Limb (tissue), 2 donors: ENCODE measurements at regions not wholly inside any gene's neighbourhood (a gene's known extent, or its start where the extent isn't known, plus 50 kb on each side); places are given as distances from the start of the nearest gene placed in this dataset.
"Not testable (repeated sequence)": the region's sequence is repeated elsewhere in the genome, so short reads cannot be mapped to it uniquely, and the experiment has no call there.

Experiments
- DNase-seq, 2 donors: peaks; one replicate each; pipeline ENCODE4 v3.0.0-alpha.2; 2016; ENCODE audit errors: extremely low spot score in 2 of 2

DNA sequence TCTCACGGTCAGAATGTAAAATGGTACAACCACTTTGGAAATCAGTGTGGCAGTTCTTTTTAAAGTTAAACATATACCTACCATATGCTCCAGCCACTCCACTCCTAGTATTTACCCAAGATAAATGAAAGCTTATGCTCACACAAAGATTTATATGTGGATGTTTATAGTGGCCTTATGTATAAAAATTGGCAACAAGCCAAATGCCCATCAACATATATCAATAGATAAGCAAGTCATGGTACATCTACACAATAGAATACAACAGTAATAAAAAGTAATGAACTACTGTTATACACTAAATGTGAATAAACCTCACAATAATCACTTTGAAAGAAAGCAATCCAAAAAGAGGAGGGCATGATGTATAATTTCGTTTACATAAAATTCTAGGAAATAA lies 153.5 kb upstream of the LMCD1 start:
- DNase-seq, result no peak

DNA sequence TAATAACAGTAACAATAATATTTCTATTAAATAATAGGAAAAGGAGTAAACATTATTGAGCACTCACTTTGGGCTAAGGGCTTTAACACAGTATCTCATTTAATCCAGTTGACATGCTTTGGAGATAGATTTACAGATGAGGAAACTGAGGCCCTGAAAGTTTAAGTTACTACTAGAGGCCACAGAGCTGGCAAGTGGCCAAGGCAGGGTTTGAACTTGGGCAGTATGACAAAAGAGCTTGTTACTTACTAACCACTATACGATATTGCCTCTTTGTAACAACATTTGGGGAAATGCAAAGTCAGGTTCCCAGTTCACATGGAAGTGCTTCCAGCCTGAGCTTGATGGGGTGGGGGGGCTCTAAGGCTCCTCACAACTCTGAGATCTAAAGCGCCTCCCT lies 149.1 kb upstream of the LMCD1 start:
- no peak for DNase-seq

DNA sequence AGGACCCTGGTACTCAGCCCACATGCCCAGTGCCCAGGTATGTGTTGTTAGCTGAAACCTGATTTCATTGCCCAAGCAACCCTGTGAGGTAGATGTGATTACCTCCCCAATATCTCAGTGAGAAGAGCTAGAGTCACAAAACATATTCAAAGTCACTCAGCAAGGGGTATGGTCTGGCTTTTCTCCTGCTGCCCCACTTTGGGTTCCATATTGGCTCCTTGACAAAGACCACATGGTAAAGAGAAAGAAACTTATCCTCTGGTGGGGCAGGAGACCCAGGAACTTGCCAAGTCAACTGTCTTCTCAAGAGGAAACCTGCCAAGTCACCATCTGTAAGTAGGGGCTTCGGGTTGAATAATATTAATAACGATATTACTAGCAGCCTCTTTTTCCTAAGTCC lies 148.3 kb upstream of the LMCD1 start:
- no peak for DNase-seq

DNA sequence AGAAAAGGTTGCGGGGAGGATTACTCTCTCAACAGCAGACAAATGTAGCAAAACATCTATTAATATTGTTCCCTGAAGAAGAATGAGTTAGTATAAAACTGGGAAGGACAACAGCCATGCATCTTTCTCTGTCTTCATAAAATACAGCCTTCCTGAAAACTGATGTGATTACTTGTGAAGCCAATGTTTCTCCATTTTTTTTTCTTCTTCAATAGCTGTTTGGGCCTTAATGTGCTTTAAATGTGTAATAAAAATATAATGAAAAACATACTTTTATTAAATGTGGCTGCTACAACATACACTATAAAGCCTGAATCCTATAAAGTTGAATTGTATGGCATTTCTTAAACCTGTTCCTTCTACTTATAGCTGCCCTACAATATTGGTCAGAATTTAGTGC lies 146.3 kb upstream of the LMCD1 start:
- DNase-seq, result no peak

DNA sequence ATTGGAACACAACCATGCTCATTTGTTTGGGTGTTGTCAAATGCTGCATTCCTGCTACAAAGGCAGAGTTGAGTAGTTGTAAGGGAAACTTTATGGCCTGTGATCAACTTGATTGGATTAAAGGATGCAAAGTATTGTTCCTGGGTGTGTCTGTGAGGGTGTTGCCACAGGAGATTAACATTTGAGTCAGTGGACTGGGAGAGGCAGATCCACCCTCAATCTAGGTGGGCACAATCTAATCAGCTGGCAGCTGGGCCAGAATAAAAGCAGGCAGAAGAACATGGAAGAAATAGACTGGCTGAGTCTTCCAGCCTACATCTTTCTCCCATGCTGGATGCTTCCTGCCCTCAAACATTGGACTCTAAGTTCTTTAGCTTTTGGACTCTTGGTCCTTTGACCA lies 145.6 kb upstream of the LMCD1 start:
- not testable (repeated sequence) for DNase-seq

DNA sequence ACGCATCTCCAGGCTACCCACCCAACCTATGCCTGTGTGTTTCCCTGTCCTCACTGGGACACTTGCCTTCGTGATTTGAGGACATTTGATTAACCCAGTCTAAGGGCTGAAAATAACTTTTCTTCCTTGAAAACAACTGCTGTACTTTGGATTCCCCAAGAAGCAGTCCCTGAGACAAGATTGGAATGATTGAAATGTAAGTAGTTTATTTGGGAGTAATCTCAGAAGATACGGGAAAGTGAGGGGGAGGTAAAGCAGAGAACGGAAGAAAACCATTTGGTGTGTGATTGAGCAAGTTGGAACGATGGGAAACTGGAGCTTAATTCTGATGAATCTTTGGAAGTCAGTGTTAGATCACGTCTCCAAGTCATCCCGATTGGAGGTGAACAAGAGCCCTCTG lies 143.8 kb upstream of the LMCD1 start:
- no peak for DNase-seq

DNA sequence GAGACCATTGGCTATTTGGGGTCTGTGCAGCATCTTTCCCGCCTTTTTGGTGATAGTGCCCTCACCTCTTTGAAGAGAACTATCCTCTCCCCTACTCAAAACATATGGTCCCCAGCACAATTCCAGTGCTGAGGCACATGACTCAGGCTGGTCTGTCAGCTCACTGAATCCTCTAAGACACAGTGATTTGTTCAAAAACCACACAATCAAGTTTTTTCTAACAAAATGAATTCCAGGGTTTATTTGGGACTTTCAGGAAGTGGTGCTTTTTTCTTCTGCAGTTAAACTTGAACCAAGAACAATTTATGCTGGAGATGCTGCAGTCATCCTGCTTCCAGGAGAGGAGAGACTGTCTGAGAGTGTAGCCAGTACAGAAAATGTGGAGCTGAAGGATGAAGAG lies 142.5 kb upstream of the LMCD1 start:
- DNase-seq, result no peak

DNA sequence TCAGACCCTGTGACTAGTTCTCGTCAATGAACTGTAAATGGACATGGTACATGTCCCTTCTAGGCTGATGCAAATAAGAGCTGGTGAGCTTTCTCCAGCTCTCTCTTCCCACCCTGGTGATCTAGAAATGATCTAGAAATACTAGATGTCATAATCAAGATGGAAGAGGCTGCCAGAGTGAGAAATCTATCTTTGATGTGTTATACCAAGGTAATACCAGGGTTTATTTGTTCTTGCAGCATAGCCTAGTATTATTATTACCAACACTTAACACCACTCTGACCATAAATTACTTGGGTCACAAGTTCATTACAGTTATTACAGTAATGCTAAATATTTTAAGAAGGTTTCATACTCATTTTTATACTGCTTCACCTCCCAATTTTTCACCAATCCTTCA lies 138.4 kb upstream of the LMCD1 start:
- no peak for DNase-seq

DNA sequence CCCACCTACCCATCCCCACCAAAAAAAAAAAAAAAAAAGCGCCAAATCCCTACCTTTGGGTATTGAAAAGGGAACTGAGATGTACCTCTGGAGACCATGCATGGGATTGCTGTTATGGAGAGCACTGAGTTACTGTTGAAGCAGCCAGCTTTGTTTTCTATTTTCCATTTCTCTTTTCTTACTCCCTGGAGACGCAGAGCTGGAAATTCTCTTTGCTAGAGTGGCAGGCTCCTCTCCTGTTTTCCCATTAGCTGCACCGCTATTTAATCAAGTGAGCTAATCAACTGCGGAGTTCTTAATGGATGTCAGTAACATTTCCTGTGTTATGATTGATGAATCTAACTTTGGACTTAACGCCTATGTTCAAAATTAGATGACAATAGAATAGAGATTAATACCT lies 136.1 kb upstream of the LMCD1 start:
- DNase-seq, result no peak

DNA sequence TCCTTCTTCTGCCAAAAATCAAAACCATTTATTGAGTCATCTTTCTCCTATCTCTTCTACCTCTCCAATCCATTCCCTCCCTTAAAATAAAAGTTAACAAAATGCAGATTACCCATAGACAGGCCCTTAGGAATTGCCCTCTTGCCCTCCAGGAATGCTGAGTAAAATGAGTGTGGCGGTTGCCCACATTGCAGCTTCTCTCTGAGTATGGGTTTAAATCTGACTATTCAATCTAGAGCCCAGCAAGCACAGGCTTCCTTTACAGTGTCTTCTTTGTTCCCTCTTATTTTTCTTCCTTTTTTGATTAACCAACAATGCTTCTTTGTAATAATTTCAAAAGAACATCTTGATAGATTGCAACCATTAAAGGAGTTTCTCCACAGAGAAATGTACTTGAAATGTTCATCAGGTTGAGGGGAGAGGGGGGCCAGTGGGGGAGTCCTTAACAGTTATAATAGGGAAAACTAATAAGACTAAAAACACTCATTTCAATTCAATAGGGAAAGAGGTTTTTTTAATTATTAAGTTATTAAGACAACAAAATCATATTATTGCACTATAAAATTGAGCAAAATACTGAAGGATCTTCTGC lies 135.3 kb upstream of the LMCD1 start:
- DNase-seq, result no peak

DNA sequence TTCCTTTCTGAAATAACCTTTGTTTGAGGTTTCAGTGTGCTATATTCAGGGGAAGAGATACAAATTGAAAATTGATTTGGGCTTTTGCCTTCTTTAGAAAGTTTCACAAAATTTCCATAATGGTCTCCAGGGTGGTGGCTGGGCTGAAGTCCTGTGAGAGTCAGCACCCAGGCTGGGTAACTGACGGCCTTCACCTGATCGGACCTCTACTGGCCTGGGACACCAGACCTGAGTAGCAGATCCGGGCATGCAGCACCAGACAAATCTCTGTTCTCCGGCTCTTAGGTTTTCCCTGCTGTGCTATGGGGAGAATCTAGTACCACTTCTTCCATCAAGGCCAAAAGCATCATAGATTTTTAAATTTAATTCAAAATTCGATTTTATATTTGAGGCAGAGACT lies 133.0 kb upstream of the LMCD1 start:
- no peak for DNase-seq

DNA sequence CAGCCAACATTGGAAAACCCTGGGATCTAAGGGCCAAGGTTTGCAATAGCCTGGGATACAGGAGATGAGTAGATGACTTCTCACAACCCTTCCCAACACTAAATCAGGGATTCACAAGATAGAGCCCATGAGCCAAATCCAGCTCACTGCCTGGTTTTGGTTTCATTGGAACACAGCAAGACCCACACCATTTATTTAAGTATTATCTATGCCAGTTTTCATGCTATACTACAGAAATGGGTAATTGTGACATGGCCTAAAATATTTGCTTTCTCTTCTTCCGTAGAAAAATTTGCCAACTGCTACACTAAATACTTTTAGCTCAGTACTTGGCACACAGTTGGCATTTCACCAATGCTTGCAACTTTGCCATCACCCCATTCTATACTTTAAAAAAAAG lies 132.0 kb upstream of the LMCD1 start:
- no peak for DNase-seq

DNA sequence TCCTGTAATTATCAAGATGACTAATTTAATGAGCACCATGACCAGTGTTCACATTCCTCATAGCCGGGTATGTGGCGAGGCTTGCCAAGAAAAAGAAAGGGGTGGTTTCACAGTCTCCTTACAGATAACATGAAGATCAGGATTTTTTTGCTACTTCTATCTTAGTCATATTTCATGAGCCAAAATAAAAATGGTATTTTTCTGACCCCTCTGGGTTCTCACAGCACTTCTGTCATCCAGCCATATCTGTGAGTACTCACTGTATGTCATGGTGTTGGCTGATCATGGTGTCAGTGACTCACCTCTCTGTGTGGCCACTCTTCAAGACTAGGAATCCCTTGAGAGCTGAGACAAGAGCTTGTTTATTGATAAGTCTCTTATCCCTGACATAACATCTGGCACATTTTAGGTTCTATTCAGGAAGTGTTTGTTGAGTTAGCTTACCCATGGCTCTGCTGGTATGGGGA lies 130.5 kb upstream of the LMCD1 start:
- DNase-seq, result no peak

DNA sequence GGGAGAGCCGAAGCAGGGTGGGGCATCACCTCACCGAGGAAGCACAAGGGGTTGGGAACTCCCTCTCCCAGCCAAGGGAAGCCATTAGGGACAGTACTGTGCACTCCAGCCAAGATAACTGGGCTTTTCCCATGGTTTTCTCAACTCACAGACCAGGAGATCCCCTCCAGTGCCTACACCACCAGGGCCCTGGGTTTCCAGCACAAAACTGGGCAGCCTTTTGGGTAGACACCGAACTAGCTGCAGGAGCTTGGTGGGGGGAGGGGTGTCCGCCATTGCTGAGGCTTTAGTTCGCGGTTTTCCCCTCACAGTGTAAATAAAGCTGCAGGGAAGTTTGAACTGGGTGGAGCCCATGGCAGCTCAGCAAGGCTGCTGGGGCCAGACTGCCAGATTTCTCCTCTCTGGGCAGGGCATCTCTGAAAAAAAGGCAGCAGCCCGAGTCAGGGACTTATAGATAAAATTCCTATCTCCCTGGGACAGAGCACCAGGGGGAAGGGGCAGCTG lies 129.6 kb upstream of the LMCD1 start:
- no peak for DNase-seq

DNA sequence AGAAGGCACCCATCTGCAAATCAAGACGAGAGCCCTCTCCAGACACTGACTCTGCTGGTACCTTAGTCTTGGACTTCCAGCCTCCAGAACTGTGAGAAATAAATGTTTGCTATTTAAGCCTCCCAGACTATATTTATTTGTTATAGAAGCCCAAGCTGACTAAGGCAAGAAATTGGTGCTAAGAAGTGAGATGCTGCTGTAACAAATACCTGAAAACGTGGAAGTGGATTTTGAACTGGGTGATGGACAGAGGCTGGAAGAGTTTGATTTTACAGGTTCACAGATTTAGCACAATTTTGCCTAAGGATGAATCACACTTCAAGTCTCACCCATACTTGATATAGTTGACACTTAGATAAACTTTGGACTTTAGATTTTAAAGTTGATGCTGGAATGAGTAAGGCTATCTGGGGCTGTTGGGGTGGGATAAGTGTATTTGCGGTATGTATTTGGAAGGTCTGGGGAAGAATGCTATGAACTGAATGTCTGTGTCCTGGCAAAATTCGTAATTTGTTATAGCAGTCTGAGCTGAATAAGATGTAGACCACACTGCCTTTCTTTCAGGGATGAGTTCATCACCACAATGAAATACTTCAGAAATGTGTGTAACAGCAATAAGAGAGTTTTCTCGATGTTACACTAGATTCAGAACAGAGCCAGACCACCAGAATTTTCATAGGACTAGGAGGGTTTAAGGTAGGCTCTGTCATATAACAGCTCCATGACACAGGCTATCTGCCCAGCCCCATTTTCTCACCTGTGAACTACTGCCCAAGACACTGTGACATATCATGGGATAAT lies 120.5 kb upstream of the LMCD1 start:
- no peak for DNase-seq

DNA sequence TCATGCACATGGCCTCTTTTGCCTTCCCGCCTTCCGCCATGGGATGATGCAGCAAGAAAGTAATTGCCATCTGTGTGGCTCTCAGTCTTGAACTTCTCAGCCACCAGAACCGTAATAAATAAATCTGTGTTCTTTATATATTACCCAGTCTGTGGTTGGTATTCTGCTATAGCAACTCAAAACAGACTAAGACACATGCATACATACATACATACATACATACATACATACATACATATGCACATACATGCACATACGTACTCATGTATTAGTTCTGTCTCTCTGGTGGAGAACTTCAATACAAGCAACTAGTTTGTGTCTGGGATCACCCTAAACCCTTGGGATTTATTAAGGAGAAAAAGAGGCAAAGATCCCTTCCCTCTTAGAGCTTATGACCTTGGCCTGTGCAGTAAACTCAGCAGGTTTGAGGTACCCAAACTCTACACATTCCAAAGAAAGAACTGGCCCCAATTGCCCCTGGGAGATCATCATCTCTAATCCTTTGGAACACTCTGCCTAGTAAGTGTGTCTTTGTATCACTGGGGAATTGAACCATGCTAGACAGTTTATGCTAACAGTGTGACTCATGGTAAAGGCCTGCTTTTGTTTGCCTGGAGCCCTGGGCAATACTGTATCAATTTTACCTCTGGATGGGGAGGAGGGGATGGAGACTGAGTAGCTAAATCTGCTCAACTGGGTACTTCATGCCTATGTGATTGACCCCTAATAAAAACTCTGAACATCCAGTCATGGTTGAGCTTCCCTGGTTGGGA lies 115.6 kb upstream of the LMCD1 start:
- no peak for DNase-seq

DNA sequence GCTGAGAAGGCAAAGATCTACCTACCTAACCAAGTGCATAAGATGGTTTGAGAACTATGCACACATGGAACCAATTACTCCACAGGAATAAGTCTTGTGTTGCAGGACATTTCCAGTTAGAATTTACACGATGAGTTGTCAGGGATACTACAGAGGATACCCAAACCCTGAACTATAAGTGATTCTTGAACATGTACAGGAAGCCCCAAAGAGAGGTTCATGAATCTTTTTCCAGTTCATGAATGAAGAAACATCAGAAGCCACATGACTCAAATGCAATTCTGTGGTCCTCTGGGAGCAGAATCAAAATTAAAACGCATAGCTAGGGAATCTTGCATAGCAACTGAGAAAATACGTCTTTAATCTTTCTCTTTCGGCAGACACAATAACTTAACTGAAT lies 114.1 kb upstream of the LMCD1 start:
- no peak for DNase-seq

DNA sequence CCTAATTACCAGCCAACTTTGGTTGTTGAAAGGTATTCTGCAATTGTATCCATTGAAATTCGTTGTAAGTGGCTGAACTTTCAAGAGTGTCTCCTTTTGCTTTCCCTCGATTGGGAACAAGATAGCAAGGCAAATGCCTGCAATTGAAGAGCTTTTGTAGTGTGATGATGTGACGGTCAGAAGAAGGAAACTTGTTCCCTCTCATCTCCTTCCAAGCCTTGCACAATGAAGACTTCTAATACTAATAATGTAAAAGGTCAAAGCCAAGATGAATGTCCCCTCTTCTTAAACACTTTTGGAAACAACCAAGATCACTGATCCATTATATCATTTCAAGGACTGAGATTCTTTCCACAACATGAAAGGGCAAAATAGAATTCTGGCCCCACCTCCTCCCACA lies 101.9 kb upstream of the LMCD1 start:
- DNase-seq, result no peak

DNA sequence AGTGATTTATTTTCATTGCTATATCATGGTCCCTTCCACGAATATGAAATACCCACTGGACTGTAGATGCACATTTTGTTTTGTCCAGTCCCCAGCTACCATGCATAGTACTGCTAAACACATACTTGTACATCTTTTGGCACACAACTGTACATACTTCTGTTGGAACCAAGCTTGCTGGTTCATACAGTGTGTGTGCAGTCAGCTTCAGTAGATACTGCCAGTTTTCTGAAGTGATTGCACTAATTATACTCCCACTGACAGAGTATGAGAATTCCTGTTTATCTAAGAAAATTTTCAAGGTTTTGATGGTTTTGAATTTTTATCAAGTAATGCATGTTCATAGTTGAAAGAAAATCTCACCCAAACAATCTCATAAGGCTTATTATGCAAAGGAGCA lies 100.7 kb upstream of the LMCD1 start:
- DNase-seq, result no peak

DNA sequence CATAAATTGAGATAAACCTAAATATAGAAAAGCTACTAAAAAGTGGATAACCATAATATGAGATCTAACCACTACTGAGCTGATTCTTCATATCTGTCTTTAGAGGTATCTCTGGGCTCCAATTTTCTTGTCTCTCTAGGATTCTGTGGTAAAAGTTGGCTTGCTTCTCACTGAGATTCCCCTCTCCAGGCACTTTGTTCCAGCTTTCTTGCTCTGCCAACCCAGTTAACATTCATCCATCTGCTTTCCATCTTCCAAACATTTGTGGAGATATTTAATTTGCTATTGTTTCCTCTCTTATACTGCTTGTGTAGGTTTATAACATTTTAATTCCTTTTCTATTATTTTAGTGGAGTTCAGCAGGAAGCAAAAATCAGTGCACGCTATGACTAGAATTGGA lies 97.6 kb upstream of the LMCD1 start:
- DNase-seq, result no peak

DNA sequence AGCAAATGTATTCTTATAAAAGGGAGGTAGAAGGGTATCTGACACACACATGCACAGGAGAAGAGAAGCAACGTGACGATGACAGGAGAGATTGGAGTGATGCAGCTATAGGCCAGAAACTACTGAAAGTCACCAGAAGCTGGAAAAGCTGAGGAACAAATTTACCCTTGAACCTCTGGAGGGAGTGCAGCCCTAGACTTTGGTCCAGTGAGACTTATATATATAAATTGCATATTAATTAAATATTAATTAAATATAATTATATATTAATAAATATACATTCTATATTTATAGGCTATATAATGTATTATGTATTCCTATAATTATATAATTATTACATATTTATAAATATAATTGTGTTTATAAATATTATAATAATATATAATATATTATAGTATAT lies 96.5 kb upstream of the LMCD1 start:
- no peak for DNase-seq

DNA sequence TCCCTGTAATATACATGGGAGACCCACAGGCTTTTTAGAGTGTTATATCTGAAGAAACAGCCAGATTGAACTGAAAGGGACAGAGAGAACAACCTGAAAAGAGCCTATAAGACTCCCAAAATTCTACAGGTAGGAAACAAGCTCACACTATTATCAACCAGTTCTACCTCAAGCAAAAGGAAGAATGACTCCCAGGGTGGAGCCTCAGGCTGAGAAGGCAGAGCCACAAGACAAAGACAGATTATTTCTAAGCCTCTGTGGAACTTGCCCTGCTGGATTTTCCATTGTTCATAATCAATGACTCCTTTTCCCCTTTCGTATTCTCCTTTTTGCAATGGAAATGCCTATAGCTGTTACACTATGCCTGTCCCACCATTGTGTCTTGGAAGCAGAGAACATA lies 95.1 kb upstream of the LMCD1 start:
- DNase-seq, result no peak
